SH-SY5Y (cell line): ENCODE measurements at regions not wholly inside any gene's neighbourhood (a gene's known extent, or its start where the extent isn't known, plus 50 kb on each side); places are given as distances from the start of the nearest gene placed in this dataset.

Experiments
- GATA2 ChIP-seq: IDR thresholded peaks from 2 replicates; pipeline ENCODE4 v1.6.1; 2011; ENCODE audit warnings: mild to moderate bottlenecking, low read depth, low read length
- GATA3 ChIP-seq: IDR thresholded peaks from 2 replicates; pipeline ENCODE4 v1.6.1; 2011; ENCODE audit warnings: low read depth, mild to moderate bottlenecking, low read length, moderate library complexity

DNA sequence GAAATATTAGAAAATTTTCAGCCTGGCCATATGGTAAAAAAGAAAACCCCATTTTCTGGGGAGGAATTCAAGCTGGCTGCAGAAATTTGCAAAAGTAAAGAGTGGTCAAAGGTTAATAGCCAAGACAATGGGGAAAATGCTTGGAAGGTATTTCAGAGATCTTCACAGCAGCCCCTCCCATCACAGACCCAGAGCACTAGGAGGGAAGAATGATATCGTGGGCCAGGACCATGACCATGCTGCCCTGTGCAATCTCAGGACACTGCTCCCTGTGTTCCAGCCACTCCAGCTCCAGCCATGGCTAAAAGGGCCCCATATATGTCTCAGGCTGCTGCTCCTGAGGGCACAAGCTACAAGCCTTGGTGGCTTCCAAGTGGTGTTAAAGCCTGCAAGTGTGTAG, 93.9 kb upstream of the AGAP1 start:
- TF ChIP-seq GATA3, result no peak
- no peak for TF ChIP-seq GATA2
